H7 (cell line): ENCODE measurements at regions not wholly inside any gene's neighbourhood (a gene's known extent, or its start where the extent isn't known, plus 50 kb on each side); places are given as distances from the start of the nearest gene placed in this dataset.
"Not testable (repeated sequence)": the region's sequence is repeated elsewhere in the genome, so short reads cannot be mapped to it uniquely, and the experiment has no call there.

Source experiments
- DNase-seq: peaks from one replicate; pipeline ENCODE4 v3.0.0; 2012
- H3K27me3 ChIP-seq: 2 replicates; pipeline ENCODE4 v1.6.0; 2011; ENCODE audit warnings: mild to moderate bottlenecking, low read length; ENCODE audit not compliant: control insufficient read depth, insufficient read depth
- H3K36me3 ChIP-seq: replicated peaks from 2 replicates; pipeline ENCODE4 v1.5.1; 2011; ENCODE audit warnings: low read length; ENCODE audit not compliant: control insufficient read depth, insufficient read depth
- H3K4me3 ChIP-seq: 2 replicates; pipeline ENCODE4 v1.5.1; 2011; ENCODE audit warnings: low read depth, mild to moderate bottlenecking, control low read depth, low read length, moderate library complexity; ENCODE audit not compliant: insufficient read depth

GRCh38 chr1:204760350-204760749 lies 74.8 kb upstream of the LRRN2 start:
- no peak overlapping the region for H3K4me3 ChIP-seq
- H3K27me3 ChIP-seq = no peaks in the 10 kb centered on the region; the same call in 1 of the 2 replicates
- H3K36me3 ChIP-seq = no peaks in the 10 kb centered on the region
- DNase-seq = no peak

- H3K4me3 ChIP-seq = no peak overlapping the region
- DNase-seq = no peak
Measured at GRCh38 chr1:204760757-204761156, 75.2 kb upstream of the LRRN2 start.

GRCh38 chr1:204763773-204764427 lies 78.4 kb upstream of the LRRN2 start:
- DNase-seq = peak; percentile 84
- no peaks in the 10 kb centered on the region for H3K36me3 ChIP-seq
- H3K27me3 ChIP-seq = peaks cover 1% of the 10 kb centered on the region; the same call in 1 of the 2 replicates
- no peak overlapping the region for H3K4me3 ChIP-seq

More at GRCh38 chr1:204760757-204761156, 75.2 kb upstream of the LRRN2 start:
- Histone ChIP-seq H3K27me3 (no peaks in the 10 kb centered on the region; the same call in 1 of the 2 replicates), H3K36me3 (no peaks in the 10 kb centered on the region)

GRCh38 chr1:204769997-204770396 lies 84.5 kb upstream of the LRRN2 start:
- Histone ChIP-seq H3K4me3 (no peak overlapping the region), H3K27me3 (peaks cover 1% of the 10 kb centered on the region; the same call in 1 of the 2 replicates), H3K36me3 (no peaks in the 10 kb centered on the region)
- DNase-seq = no peak

GRCh38 chr1:204771358-204771757 lies 85.8 kb upstream of the LRRN2 start:
- H3K27me3 ChIP-seq = no peaks in the 10 kb centered on the region; the same call in 1 of the 2 replicates
- DNase-seq = no peak

GRCh38 chr1:204773246-204773645 lies 87.7 kb upstream of the LRRN2 start:
- Histone ChIP-seq H3K27me3 (no peaks in the 10 kb centered on the region; the same call in 1 of the 2 replicates), H3K36me3 (no peaks in the 10 kb centered on the region), H3K4me3 (no peak overlapping the region)
- no peak for DNase-seq

More at GRCh38 chr1:204771358-204771757, 85.8 kb upstream of the LRRN2 start:
- no peak overlapping the region for H3K4me3 ChIP-seq
- no peaks in the 10 kb centered on the region for H3K36me3 ChIP-seq

GRCh38 chr1:204775546-204775945 lies 90.0 kb upstream of the LRRN2 start:
- H3K36me3 ChIP-seq = no peaks in the 10 kb centered on the region
- H3K4me3 ChIP-seq = no peak overlapping the region
- no peak for DNase-seq
- H3K27me3 ChIP-seq = no peaks in the 10 kb centered on the region; the same call in 1 of the 2 replicates

- no peaks in the 10 kb centered on the region; the same call in 1 of the 2 replicates for H3K27me3 ChIP-seq
Measured at GRCh38 chr1:204777591-204777990, 92.1 kb upstream of the LRRN2 start.

GRCh38 chr1:204780630-204781029 lies 90.0 kb upstream of the NFASC start:
- DNase-seq = no peak
- Histone ChIP-seq H3K36me3 (no peaks in the 10 kb centered on the region), H3K27me3 (no peaks in the 10 kb centered on the region; the same call in 1 of the 2 replicates), H3K4me3 (no peak overlapping the region)

More at GRCh38 chr1:204777591-204777990, 92.1 kb upstream of the LRRN2 start:
- DNase-seq = no peak
- Histone ChIP-seq H3K36me3 (no peaks in the 10 kb centered on the region), H3K4me3 (no peak overlapping the region)

GRCh38 chr1:204782118-204782700 lies 88.5 kb upstream of the NFASC start:
- no peak overlapping the region for H3K4me3 ChIP-seq
- H3K27me3 ChIP-seq = no peaks in the 10 kb centered on the region; the same call in 1 of the 2 replicates
- DNase-seq = no peak

GRCh38 chr1:204785023-204785422 lies 85.6 kb upstream of the NFASC start:
- not testable (repeated sequence) for H3K27me3 ChIP-seq, H3K4me3 ChIP-seq, H3K36me3 ChIP-seq, DNase-seq

More at GRCh38 chr1:204782118-204782700, 88.5 kb upstream of the NFASC start:
- H3K36me3 ChIP-seq = no peaks in the 10 kb centered on the region

- Histone ChIP-seq H3K27me3 (peaks cover 3% of the 10 kb centered on the region; the same call in 1 of the 2 replicates), H3K4me3 (no peak overlapping the region), H3K36me3 (no peaks in the 10 kb centered on the region)
- DNase-seq = no peak
Measured at GRCh38 chr1:204788470-204788869, 82.2 kb upstream of the NFASC start.

GRCh38 chr1:204791453-204792353 lies 79.0 kb upstream of the NFASC start:
- Histone ChIP-seq H3K27me3 (peaks cover 3% of the 10 kb centered on the region; the same call in 1 of the 2 replicates), H3K4me3 (no peak overlapping the region), H3K36me3 (no peaks in the 10 kb centered on the region)
- DNase-seq = peak; percentile 87

- no peak for DNase-seq
- Histone ChIP-seq H3K4me3 (no peak overlapping the region), H3K27me3 (peaks cover 3% of the 10 kb centered on the region; the same call in 1 of the 2 replicates), H3K36me3 (no peaks in the 10 kb centered on the region)
Measured at GRCh38 chr1:204792354-204792692, 78.3 kb upstream of the NFASC start.
